LNCaP clone FGC (cell line): ENCODE measurements at regions not wholly inside any gene's neighbourhood (a gene's known extent, or its start where the extent isn't known, plus 50 kb on each side); places are given as distances from the start of the nearest gene placed in this dataset.
"Not testable (repeated sequence)": the region's sequence is repeated elsewhere in the genome, so short reads cannot be mapped to it uniquely, and the experiment has no call there.

Experiments
- DNase-seq: peaks from one replicate; pipeline ENCODE4 v3.0.0-alpha.2; 2011; ENCODE audit warnings: low read depth
- H3K4me3 ChIP-seq: 2 replicates; pipeline ENCODE4 v1.5.1; 2011; ENCODE audit warnings: mild to moderate bottlenecking, low read depth, low read length, control low read depth
- CTCF ChIP-seq: IDR thresholded peaks from 2 replicates; pipeline ENCODE4 v1.5.1; 2012; ENCODE audit warnings: mild to moderate bottlenecking; ENCODE audit not compliant: control insufficient read depth, insufficient read depth; ENCODE audit errors: extremely low read depth

DNA sequence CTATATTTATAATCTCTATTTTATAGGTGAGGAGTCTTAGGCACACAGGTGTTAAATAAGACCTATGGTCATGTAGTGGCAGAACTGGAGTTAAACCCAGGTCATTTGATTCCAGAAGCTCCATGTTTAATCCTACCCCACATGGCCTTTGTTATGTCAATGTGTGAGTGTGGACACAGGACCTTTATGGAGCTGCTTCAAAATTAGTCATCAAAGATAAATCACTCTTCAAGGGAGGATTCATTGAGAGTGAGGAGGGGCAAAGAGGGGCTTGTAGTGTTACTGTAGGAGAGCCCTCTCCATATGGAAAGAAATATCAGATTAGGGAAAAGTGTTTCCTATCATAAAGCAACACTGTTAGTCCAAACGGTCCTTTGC lies 74.6 kb upstream of the ARRDC3 start:
- no peak for DNase-seq
- no peak overlapping the region for H3K4me3 ChIP-seq

DNA sequence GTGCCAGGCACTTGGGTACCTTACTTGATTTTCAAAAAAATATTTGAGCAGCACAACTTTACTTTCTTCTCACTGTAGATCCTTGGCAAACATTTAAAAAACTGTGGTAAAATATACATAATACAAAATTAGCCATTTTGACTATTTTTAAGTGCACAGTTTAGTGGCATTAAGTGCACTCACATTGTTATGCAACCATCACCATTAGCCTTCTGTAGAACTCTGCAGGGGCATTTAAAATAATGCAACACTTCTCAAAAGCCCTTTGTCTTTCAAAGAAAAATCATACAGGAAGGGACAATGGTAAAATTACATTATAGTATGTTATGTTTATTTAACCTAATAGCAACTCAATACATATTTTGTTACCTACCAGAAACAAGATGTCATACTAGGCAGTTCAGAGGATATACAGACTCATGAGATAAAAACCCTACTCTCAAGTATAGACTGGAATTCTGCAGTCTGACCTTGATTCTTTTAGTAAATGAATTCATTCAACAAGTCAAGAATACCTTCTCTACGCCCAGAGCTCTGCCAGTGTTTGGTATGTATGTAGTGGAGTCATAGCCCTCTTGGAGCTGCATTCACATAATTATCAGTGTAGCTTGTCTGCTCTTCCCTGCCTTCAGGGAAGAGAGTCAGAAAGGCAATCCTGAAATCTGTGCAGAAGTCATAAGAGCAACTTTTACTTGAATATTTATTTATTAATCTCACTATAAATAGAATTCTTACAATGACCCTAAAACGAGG lies 74.0 kb upstream of the ARRDC3 start:
- TF ChIP-seq CTCF: no peak
- DNase-seq: no peak
- no peak overlapping the region for H3K4me3 ChIP-seq

More for the DNA sequence above, 74.6 kb upstream of the ARRDC3 start:
- no peak for TF ChIP-seq CTCF

DNA sequence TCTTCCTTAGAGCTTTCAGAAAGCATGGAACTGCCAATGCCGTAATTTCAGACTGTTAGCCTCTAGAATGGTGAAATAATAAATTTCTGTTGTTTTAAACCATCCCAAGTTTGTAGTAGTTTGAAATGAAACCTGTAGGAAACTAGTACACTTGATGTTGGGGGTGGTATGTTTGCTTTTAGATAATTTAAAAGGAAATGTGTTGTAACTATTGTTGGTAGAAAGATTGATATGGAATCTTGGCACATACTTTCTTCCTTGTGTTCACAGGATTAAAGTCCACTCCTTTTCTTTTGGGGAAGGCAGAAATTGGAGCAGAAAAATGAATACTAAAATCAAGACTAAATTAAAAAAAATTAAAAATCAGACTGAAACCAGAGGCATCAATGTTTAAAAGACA lies 66.0 kb upstream of the ARRDC3 start:
- no peak for DNase-seq
- TF ChIP-seq CTCF: no peak
- no peak overlapping the region for H3K4me3 ChIP-seq

- H3K4me3 ChIP-seq, DNase-seq: not testable (repeated sequence)
Measured at GRCh38 chr5:91448079-91448478, 65.0 kb upstream of the ARRDC3 start.

GRCh38 chr5:91446880-91447279 lies 63.8 kb upstream of the ARRDC3 start:
- not testable (repeated sequence) for H3K4me3 ChIP-seq, DNase-seq

DNA sequence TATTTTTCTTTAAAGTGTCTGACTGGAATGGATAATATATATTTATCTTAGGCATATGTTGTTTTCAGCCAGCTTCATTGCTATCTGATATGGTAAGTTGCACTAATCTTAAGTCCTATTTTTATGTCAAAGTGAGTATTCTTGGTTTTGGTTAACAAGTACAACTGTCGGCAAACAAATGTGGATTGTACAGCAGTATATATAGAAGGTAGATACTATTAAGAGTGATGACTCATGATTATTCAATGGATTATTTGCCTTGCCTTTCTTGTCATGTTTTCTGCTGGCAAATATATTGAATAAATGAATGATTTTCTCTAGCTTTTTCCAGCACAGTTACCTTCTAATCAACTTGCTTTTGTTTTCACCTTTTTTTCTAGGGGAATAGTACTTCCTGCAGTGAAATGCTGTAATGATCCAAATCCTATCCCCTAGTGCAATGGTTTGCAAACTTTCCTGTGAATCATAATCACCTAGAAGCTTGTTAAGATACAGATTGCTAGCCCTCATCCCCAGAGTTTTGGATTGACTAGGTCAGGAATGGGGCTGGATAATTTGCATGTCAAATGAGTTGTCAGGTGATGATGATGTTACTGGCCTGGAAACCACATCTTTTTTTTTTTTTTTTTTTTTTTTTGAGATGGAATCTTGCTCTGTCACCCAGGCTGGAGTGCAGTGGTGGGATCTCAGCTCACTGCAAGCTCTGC lies 60.8 kb upstream of the ARRDC3 start:
- DNase-seq: no peak
- no peak for TF ChIP-seq CTCF
- no peak overlapping the region for H3K4me3 ChIP-seq

- DNase-seq: no peak
- H3K4me3 ChIP-seq: no peak overlapping the region
- TF ChIP-seq CTCF: no peak
Measured at GRCh38 chr5:91443023-91443422, 59.9 kb upstream of the ARRDC3 start.

GRCh38 chr5:91441082-91441481 lies 58.0 kb upstream of the ARRDC3 start:
- TF ChIP-seq CTCF: no peak
- H3K4me3 ChIP-seq: no peak overlapping the region
- no peak for DNase-seq
